GM12878 (cell line): ENCODE measurements at regions not wholly inside any gene's neighbourhood (a gene's known extent, or its start where the extent isn't known, plus 50 kb on each side); places are given as distances from the start of the nearest gene placed in this dataset.

Experiments
- CREB1 ChIP-seq: IDR thresholded peaks from 2 replicates; pipeline ENCODE4 v1.6.1; 2012; ENCODE audit warnings: low read depth, mild to moderate bottlenecking, inconsistent platforms
- DPF2 ChIP-seq: fragments of 450-650 bp; IDR thresholded peaks from 2 replicates; pipeline ENCODE4 v1.6.1; 2017; ENCODE audit warnings: mild to moderate bottlenecking
- ETV6 ChIP-seq, 2 experiments: fragments of 450-650 bp in 1 of 2; IDR thresholded peaks in 1 of 2; conservative IDR thresholded peaks in 1 of 2; 2 replicates each; pipeline ENCODE4 v1.6.1; 2014; ENCODE audit warnings: antibody characterized with exemption in 1 of 2, borderline replicate concordance in 1 of 2, low read depth in 1 of 2, mild to moderate bottlenecking in 1 of 2, moderate library complexity in 1 of 2
- FOS ChIP-seq: IDR thresholded peaks from 3 replicates; pipeline ENCODE4 v1.6.1; 2011; ENCODE audit warnings: borderline replicate concordance; ENCODE audit not compliant: insufficient read length; ENCODE audit errors: extremely low read depth
- MTA2 ChIP-seq: fragments of 450-650 bp; IDR thresholded peaks from 2 replicates; pipeline ENCODE4 v1.6.1; 2016; ENCODE audit warnings: low read depth, mild to moderate bottlenecking, moderate library complexity
- POLR2A ChIP-seq: IDR thresholded peaks from 2 replicates; pipeline ENCODE4 v1.6.1; 2011; ENCODE audit warnings: low read depth, mild to moderate bottlenecking, low read length
- POLR2AphosphoS2 ChIP-seq: IDR thresholded peaks from 2 replicates; pipeline ENCODE4 v1.6.1; 2011; ENCODE audit warnings: low read depth, mild to moderate bottlenecking, low read length, improper control_type of control experiment, moderate library complexity
- SPI1 ChIP-seq: IDR thresholded peaks from 2 replicates; pipeline ENCODE4 v1.6.1; 2011; ENCODE audit warnings: low read depth, mild to moderate bottlenecking, low read length, moderate library complexity, borderline replicate concordance; ENCODE audit not compliant: insufficient read depth
- TAF1 ChIP-seq: IDR thresholded peaks from 2 replicates; pipeline ENCODE4 v1.6.1; 2011; ENCODE audit warnings: mild to moderate bottlenecking, low read depth, low read length, borderline replicate concordance
- TARDBP ChIP-seq: IDR thresholded peaks from 2 replicates; pipeline ENCODE4 v1.6.1; 2016; ENCODE audit warnings: borderline replicate concordance
- TCF7 ChIP-seq: IDR thresholded peaks from 2 replicates; pipeline ENCODE4 v1.6.1; 2014; ENCODE audit warnings: antibody characterized with exemption, borderline replicate concordance
- YY1 ChIP-seq: IDR thresholded peaks from 2 replicates; pipeline ENCODE4 v1.6.1; 2011; ENCODE audit warnings: low read depth, mild to moderate bottlenecking, low read length
- TF ChIP-seq, protein P1 (sequence below): IDR thresholded peaks from 2 replicates; pipeline ENCODE4 v1.6.1; 2012; ENCODE audit warnings: low read depth, low read length, improper control_type of control experiment
- TF ChIP-seq, protein P2 (sequence below), 3 experiments: IDR thresholded peaks in 2 of 3; conservative IDR thresholded peaks in 1 of 3; 2 replicates each; pipeline ENCODE4 v1.5.1; 2011; ENCODE audit warnings: low read depth in 3 of 3, low read length in 3 of 3, mild to moderate bottlenecking in 3 of 3, control low read depth in 2 of 3, moderate library complexity in 2 of 3, inconsistent platforms in 1 of 3, mixed read lengths in 1 of 3; ENCODE audit not compliant: control insufficient read depth in 2 of 3, insufficient read depth in 1 of 3; ENCODE audit errors: extremely low read depth in 1 of 3

GRCh38 chr9:6072453-6072852 lies 57.0 kb upstream of the RANBP6 start:
- TF ChIP-seq POLR2AphosphoS2 (no peak), CREB1 (no peak), YY1 (no peak), POLR2A (no peak), TARDBP (no peak), ETV6 (conservative IDR thresholded peaks at IDR 0.05 in 1 of 2, IDR thresholded peaks at IDR 0.05 in 1 of 2; ENCODE audit: borderline replicate concordance in 1 of 2, low read depth in 1 of 2) (no peak), FOS (no peak), DPF2 (no peak), SPI1 (no peak), TAF1 (no peak), MTA2 (no peak), TCF7 (no peak)
- TF ChIP-seq, protein P1, sequence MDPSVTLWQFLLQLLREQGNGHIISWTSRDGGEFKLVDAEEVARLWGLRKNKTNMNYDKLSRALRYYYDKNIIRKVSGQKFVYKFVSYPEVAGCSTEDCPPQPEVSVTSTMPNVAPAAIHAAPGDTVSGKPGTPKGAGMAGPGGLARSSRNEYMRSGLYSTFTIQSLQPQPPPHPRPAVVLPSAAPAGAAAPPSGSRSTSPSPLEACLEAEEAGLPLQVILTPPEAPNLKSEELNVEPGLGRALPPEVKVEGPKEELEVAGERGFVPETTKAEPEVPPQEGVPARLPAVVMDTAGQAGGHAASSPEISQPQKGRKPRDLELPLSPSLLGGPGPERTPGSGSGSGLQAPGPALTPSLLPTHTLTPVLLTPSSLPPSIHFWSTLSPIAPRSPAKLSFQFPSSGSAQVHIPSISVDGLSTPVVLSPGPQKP, result no peak
- TF ChIP-seq, protein P2, sequence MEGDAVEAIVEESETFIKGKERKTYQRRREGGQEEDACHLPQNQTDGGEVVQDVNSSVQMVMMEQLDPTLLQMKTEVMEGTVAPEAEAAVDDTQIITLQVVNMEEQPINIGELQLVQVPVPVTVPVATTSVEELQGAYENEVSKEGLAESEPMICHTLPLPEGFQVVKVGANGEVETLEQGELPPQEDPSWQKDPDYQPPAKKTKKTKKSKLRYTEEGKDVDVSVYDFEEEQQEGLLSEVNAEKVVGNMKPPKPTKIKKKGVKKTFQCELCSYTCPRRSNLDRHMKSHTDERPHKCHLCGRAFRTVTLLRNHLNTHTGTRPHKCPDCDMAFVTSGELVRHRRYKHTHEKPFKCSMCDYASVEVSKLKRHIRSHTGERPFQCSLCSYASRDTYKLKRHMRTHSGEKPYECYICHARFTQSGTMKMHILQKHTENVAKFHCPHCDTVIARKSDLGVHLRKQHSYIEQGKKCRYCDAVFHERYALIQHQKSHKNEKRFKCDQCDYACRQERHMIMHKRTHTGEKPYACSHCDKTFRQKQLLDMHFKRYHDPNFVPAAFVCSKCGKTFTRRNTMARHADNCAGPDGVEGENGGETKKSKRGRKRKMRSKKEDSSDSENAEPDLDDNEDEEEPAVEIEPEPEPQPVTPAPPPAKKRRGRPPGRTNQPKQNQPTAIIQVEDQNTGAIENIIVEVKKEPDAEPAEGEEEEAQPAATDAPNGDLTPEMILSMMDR (IDR thresholded peaks at IDR 0.05 in 2 of 3, conservative IDR thresholded peaks at IDR 0.05 in 1 of 3; ENCODE audit: control insufficient read depth in 2 of 3, extremely low read depth in 1 of 3, insufficient read depth in 1 of 3, low read depth in 3 of 3, low read length in 3 of 3), result no peak
